ENCODE measurements at regions not wholly inside any gene's neighbourhood (a gene's known extent, or its start where the extent isn't known, plus 50 kb on each side); places are given as distances from the start of the nearest gene placed in this dataset.

GRCh38 chr5:121350181-121350930, 501.3 kb upstream of the FTMT start:
- ATAC-seq: no peak
- no peak overlapping the region for H3K4me2 ChIP-seq (ENCODE audit: low read length)
- H3K4me1 ChIP-seq (ENCODE audit: control insufficient read depth in 1 of 2, insufficient read depth in 2 of 2, low read length in 2 of 2): no peaks in the 10 kb centered on the region
- H2AFZ ChIP-seq (ENCODE audit: low read depth, low read length, poor library complexity, severe bottlenecking): no peak overlapping the region
- POLR2A ChIA-PET: no interaction called here
- BruUV-seq (replicated peaks): no TSS peak
- H3K9ac ChIP-seq (ENCODE audit: low read length): no peak overlapping the region
- H3K36me3 ChIP-seq (ENCODE audit: control insufficient read depth in 1 of 2, insufficient read depth in 2 of 2, low read length in 2 of 2): no peaks in the 10 kb centered on the region
- no peak overlapping the region for H3K27ac ChIP-seq (ENCODE audit: low read depth, low read length)
- no peak for TF ChIP-seq SP1 (IDR thresholded peaks at IDR 0.05; ENCODE audit: low read depth)
- no peaks in the 10 kb centered on the region for H4K20me1 ChIP-seq (ENCODE audit: insufficient read depth)
- no peak for DNase-seq (ENCODE audit: low read depth, low spot score)
- no peaks in the 10 kb centered on the region for H3K79me2 ChIP-seq (ENCODE audit: insufficient read depth, low read length)
- H3K4me3 ChIP-seq (replicated peaks in 1 of 2; ENCODE audit: low read depth in 1 of 2, low read length in 2 of 2): no peak overlapping the region
- CTCF ChIA-PET: no interaction called here
- no peaks in the 10 kb centered on the region for H3K9me2 ChIP-seq (ENCODE audit: insufficient read depth)
- intact Hi-C loops (cut with micrococcal nuclease): no loop called here
- H3K9me3 ChIP-seq (ENCODE audit: control insufficient read depth in 1 of 2, insufficient read depth in 1 of 2, low read depth in 1 of 2, low read length in 2 of 2): no peaks in the 10 kb centered on the region
- no peaks in the 10 kb centered on the region for H3K27me3 ChIP-seq (ENCODE audit: insufficient read depth, low read length)
- RAD21 ChIA-PET (ENCODE audit: low non-redundant PET in 1 of 2, low total read pairs in 2 of 2, uncharacterized antibody in 2 of 2, unreplicated experiment in 2 of 2): no interaction called here

- Histone ChIP-seq H3K9ac (ENCODE audit: low read length) (no peak overlapping the region), H3K4me3 (replicated peaks in 1 of 2; ENCODE audit: low read depth in 1 of 2, low read length in 2 of 2) (no peak overlapping the region), H3K27ac (ENCODE audit: low read depth, low read length) (no peak overlapping the region), H3K27me3 (ENCODE audit: insufficient read depth, low read length) (no peaks in the 10 kb centered on the region), H3K36me3 (ENCODE audit: control insufficient read depth in 1 of 2, insufficient read depth in 2 of 2, low read length in 2 of 2) (no peaks in the 10 kb centered on the region), H3K9me2 (ENCODE audit: insufficient read depth) (no peaks in the 10 kb centered on the region), H3K4me2 (ENCODE audit: low read length) (no peak overlapping the region), H4K20me1 (ENCODE audit: insufficient read depth) (no peaks in the 10 kb centered on the region), H2AFZ (ENCODE audit: low read depth, low read length, poor library complexity, severe bottlenecking) (peak overlapping the region; percentile 2), H3K79me2 (ENCODE audit: insufficient read depth, low read length) (no peaks in the 10 kb centered on the region), H3K4me1 (ENCODE audit: control insufficient read depth in 1 of 2, insufficient read depth in 2 of 2, low read length in 2 of 2) (no peaks in the 10 kb centered on the region), H3K9me3 (ENCODE audit: control insufficient read depth in 1 of 2, insufficient read depth in 1 of 2, low read depth in 1 of 2, low read length in 2 of 2) (no peaks in the 10 kb centered on the region)
- RAD21 ChIA-PET (ENCODE audit: low non-redundant PET in 1 of 2, low total read pairs in 2 of 2, uncharacterized antibody in 2 of 2, unreplicated experiment in 2 of 2): no interaction called here
- POLR2A ChIA-PET: no interaction called here
- TF ChIP-seq FOSL1 (IDR thresholded peaks at IDR 0.05; ENCODE audit: low read depth) (peak; percentile 24; the same call in 1 of the 2 replicates), ATF3 (IDR thresholded peaks at IDR 0.05) (no peak)
- no TSS peak for BruUV-seq (replicated peaks)
- intact Hi-C loops (cut with micrococcal nuclease): no loop called here
- CTCF ChIA-PET: no interaction called here
- ATAC-seq (0 out of 2 replicates have a peak, but pooled peaks have one; percentile 42), DNase-seq (ENCODE audit: low read depth, low spot score) (no peak)
These were observed 485.2 kb upstream of the FTMT start for GRCh38 chr5:121366515-121366914.

Data from HCT116 (cell line).